ENCODE measurements at regions not wholly inside any gene's neighbourhood (a gene's known extent, or its start where the extent isn't known, plus 50 kb on each side); places are given as distances from the start of the nearest gene placed in this dataset.

GRCh38 chr6:25122001-25122400, 157.2 kb upstream of the CARMIL1 start:
- no peak for DNase-seq (ENCODE audit: extremely low read depth, low read depth)
- TF ChIP-seq CTCF (IDR thresholded peaks at IDR 0.05; ENCODE audit: low read depth, low read length): no peak

GRCh38 chr6:25122622-25123237, 156.4 kb upstream of the CARMIL1 start:
- no peak for DNase-seq (ENCODE audit: extremely low read depth, low read depth)
- no peak for TF ChIP-seq CTCF (IDR thresholded peaks at IDR 0.05; ENCODE audit: low read depth, low read length)

GRCh38 chr6:25124216-25124715, 154.9 kb upstream of the CARMIL1 start:
- DNase-seq (ENCODE audit: extremely low read depth, low read depth): no peak
- no peak for TF ChIP-seq CTCF (IDR thresholded peaks at IDR 0.05; ENCODE audit: low read depth, low read length)

GRCh38 chr6:25125736-25126135, 153.4 kb upstream of the CARMIL1 start:
- no peak for TF ChIP-seq CTCF (IDR thresholded peaks at IDR 0.05; ENCODE audit: low read depth, low read length)
- DNase-seq (ENCODE audit: extremely low read depth, low read depth): no peak

GRCh38 chr6:25127076-25127837, 151.9 kb upstream of the CARMIL1 start:
- TF ChIP-seq CTCF (IDR thresholded peaks at IDR 0.05; ENCODE audit: low read depth, low read length): no peak
- no peak for DNase-seq (ENCODE audit: extremely low read depth, low read depth)

- TF ChIP-seq CTCF (IDR thresholded peaks at IDR 0.05; ENCODE audit: low read depth, low read length): no peak
Measured at GRCh38 chr6:25130518-25130917, 148.7 kb upstream of the CARMIL1 start.

GRCh38 chr6:25132934-25133333, 146.2 kb upstream of the CARMIL1 start:
- no peak for TF ChIP-seq CTCF (IDR thresholded peaks at IDR 0.05; ENCODE audit: low read depth, low read length)
- DNase-seq (ENCODE audit: extremely low read depth, low read depth): no peak

More at GRCh38 chr6:25130518-25130917, 148.7 kb upstream of the CARMIL1 start:
- no peak for DNase-seq (ENCODE audit: extremely low read depth, low read depth)
